Retina (tissue), 1 donor: ENCODE measurements at regions not wholly inside any gene's neighbourhood (a gene's known extent, or its start where the extent isn't known, plus 50 kb on each side); places are given as distances from the start of the nearest gene placed in this dataset.
"Not testable (repeated sequence)": the region's sequence is repeated elsewhere in the genome, so short reads cannot be mapped to it uniquely, and the experiment has no call there.

Source experiments
- DNase-seq: peaks from one replicate; pipeline ENCODE4 v3.0.0-alpha.2; 2016

DNA sequence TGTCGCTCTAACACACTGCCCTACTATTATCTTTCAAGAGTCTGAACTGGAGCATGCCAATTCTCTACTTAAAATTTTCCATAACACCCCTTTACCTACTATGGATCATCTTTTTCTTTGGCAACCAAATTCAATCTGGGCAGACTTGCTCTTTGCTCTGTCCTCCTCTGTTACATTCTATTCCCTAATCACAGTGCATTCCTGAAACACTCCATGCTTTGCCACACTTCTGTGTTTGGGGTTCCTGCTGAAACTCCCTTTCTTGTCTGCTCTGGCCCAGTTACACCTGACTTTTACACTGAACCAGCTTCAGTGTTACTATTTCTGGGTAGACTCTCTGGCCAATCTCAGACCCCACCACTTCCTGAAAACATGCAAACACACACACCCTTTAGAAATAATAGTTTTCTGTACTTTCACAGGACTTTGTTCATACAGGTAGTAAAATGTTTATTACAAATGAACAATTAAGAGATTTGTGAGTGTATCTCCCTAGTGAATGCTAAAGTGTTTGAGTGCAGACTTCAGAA lies 119.9 kb upstream of the DCC start:
- DNase-seq = no peak

DNA sequence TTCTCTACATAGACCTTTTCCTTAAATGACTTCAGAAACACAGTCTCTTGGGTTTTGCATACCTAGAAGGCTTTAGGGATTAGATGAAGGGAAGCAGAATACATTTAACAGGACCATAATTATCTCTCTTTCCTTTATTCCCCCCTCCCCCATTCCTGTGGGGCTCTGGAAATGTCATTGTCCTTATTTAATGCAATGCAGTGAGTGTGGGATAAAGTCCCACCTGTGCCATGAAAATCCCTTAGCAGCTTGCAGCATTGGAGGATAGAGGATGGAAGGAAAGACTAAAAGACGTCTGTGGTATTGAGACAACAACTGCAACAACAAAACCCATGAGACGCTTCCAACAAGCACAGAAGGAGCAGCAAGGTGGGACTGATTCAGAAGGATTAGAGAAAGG lies 117.8 kb upstream of the DCC start:
- DNase-seq = no peak

DNA sequence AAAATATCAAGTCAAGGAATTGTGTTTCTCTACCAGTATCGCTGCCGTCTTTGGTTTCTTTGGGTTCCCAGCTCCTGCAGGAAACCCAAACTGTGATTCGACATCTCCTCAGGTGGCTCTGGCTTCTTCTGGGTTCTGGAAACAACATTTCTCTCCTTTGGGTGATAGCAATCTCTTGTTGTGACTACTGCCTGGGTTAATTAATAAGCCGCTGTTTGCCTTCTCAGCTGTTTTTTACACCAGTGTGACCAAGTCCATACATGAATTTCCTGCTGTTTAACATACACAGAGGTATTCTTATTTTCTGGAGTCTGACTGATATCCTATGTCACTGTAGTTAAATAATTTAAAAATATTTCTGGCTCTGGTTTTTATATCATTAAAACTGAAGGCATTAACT lies 112.5 kb upstream of the DCC start:
- no peak for DNase-seq

DNA sequence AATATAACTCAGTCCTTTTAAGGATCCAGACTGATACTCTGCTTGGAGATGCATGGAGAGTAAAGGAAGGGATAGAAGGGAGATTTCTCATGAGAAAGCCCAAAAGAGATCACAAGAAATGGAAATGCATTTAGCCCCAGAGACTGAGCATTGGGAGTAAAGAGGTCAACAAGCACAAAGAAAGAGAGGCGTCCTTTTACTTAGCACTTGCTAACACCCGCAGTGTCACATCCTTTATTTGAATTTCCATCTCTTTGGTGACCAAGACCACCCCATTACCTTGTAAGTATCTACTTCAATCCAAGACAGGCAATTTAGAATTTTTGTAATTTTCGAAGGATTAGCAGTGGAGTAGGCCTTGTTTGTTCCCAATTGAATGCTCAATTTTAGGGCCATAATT lies 111.8 kb upstream of the DCC start:
- DNase-seq = no peak

DNA sequence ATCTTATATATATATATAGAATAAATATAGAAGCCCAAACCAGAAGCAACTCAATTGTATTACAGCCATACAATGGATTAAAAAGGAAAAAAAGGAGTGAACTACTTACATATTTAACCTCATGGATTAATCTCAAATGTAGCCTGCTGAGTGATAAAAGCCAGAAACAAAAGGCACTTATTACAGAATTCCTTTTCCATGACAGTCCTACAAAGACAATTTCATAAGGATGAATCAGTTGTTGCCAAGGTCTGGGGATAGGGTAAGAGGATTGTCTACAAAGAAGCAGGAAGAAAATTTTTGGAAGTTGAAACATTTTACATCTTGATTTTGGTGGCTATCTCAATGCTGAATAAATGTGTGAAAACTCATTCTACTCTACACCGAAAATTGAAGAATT lies 103.9 kb upstream of the DCC start:
- DNase-seq = no peak

DNA sequence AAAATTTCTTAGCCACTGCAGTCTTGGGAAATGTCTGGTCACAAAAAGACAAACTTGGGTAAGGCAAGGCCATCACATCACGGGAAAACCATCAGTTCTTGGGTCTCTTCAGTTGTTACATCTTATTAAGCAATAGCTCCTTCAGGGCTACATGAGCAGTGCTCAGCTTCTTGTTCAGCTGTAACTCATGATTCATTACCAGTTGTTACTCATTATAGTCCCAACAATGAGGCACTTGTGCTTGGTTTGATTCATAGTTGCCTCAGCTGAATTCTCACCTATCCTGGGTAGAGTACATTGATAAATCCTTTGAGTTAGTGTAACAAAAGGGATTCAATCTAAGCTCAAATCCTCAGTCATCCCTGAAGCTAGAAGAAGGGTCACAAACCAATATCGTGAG lies 102.4 kb upstream of the DCC start:
- no peak for DNase-seq

DNA sequence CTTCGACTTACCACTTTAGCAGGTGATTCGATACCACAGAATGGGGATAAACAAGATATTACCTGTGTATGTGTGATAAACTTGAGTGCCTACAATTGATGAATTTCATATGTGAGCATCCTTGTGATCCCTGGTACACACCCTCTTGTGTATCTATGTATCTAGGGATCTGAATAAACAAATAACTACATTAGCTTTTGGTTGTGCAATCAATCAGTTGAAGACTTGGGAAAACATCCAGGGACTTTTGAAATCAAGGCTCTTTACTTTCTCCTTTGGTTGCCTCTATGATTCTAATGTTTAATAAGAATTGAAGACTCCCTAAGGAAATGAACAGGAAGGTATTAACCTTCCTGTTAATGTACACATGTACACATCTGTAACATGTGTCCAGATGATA lies 97.3 kb upstream of the DCC start:
- DNase-seq = no peak

DNA sequence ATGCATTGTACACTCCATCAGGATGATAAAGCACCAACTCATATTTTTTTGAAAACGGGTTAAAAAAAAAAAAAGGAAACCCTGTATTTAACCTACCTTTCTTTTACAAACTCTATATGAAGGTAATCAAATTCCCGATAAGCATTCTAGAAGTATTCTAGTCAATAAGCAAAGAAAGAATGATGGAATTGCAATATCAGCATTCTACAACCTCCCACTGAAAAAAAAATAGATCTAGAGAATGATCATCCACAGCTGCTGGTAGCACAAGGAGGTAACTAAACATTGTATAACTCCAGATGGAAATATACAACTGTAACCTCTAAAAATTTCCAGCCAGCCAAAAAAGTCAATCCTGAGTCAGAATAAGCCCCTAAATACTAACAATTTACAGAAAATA lies 95.3 kb upstream of the DCC start:
- DNase-seq = no peak

DNA sequence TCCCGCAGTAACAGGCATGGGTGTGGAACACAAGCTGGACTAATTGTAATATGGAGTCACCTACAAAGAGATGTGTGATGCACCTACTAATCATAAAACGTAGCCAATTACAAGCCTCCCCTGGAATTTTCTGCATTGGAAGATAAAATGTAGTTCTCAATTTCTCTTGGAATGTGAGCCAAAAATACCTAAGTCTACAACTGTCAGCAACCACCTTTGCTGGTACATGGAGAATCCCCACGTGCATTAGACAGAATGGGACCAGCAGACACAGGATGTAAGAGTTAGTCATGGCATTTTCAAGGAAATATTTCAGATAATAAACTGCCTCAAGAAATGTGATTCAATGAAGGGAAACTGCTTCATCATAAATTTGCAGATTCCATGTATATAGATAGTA lies 85.6 kb upstream of the DCC start:
- DNase-seq = no peak

DNA sequence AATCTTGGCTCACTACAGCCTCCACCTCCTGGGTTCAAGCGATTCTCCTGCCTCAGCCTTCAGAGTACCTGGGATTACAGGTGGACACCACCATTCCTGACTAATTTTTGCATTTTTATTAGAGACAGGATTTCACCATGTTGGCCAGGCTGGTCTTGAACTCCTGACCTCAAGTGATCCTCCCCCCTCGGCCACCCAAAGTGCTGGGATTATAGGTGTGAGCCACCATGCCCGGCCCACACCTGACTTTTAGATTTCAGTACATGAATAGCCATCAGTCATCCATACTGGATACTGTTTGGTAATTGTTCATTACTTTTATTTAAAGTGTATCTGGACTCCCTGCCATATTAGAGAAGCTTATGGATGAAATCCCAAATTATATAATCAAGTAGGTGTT lies 82.6 kb upstream of the DCC start:
- DNase-seq = not testable (repeated sequence)

DNA sequence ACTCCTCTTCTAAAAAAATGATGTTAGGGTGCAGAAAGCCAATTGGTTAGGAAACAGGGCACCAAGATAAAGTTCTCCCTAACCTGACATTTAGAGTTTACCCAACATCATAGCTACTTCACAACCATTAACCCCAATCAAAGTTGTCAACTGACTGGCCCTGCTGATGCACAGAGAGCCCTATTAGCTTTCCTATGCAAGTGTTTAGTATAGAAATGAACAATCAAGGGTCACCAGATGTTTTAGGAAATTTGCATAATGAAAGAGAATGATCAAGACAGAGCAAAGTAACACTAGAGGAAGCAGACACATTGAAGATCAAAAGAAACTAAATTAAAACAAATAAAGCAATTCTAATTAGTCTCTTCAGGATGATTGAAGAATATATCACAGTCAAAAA lies 64.2 kb upstream of the DCC start:
- DNase-seq = no peak

DNA sequence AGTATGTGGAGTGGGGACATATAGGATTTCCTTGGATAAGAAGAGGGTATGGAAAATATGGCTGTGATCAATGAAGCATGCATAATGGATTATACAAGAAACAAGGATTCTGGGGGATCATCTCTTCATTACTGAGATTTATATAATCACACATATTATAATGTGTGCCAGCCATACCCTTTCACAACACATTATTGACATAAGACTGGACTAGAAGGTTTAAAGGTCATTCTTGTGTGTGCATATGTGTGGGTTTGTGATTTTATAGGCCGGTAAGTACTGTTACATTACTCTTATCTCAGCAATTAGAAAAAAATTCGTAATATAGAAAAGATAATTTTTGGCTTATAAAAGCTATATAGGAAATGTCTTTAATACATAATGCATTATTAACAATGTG lies 62.2 kb upstream of the DCC start:
- DNase-seq = no peak

DNA sequence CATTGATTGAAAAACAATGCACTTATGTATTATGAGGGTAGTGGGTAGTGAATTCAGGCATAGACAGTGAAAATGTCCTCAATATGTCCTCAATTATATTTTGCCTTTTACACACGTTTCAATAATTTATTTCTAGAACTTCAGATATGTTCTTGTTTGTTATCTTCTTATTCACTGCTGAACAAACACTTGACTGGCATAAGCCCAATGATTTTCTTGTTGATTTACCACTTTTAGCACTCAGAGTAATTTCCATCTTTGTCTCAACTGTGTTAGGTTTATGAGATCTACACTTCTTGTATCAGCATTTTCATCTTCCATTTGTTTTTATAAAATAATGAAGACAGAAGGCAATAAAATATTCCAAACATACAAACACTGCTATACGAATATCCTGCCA lies 61.8 kb upstream of the DCC start:
- no peak for DNase-seq

DNA sequence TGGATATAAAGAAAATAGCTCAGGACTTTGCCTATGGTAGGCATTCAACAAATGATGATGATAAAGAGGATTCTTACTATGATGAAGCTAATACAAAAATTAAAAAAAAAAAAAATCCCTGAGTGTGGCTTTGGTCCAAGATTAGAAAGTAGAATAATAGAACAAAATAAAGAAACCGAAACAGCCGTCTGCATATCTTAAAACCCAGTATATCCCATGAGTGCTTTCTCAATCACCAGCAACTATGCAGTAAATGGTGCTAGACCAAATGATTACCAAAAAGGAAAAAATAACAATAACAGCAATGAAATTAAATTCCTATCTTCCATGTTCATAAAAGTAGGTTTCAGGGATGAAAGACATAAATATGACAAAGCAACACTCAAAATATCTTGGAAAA lies 59.3 kb upstream of the DCC start:
- no peak for DNase-seq

DNA sequence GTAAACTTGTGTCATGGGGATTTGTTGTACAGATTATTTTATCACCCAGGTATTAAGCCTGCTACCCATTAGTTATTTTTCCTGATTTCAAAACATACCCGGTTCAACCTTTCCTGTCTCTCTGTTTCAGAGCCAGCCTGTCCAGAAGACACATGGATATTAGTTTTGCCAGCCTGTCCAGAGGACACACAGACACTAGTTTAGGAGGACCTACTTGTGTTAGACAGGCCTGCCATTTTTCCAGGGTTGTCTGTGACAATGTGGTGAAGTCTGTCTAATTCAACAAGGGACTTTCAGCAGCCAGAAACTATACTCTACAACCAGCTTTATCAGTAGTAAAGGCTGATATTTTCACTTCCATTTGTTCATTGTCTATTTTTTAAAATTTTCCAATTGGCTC lies 56.1 kb upstream of the DCC start:
- no peak for DNase-seq

DNA sequence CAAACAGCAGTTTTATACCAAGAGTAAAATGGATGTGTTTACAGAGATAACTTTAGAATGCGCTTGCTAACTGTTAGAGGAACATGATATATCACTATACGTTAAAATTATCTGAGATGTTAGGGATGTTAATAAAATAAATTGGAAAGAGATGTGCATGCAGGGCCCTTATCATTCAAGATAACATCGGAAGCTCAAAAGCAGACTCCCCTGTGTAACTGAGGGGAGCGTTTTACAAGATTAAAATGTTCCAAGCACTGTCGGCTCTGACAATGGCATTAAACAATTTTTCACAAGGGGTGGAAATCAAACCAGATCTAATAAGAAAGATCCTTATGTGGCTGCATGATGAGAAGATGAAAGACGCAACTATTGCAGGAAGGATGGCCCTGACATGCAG lies 53.3 kb upstream of the DCC start:
- no peak for DNase-seq

DNA sequence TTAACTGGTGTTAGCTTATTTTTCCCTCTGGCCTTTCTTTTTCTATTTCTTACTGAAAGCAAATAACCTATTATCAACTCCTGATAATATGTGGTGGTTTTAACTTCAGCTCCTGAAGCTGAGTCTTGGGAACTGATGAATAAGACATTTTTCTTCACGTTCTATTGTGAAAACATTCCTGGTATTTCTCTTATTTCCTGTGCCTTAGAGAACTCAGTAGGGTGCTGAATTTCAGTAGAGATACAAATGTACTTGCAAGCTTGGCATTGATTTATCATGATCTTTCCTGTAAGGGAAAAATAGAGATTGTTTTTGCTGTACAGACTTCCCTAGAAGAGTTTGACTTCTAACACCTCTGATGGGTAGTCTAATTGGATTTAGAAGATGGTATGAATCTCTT lies 52.8 kb upstream of the DCC start:
- DNase-seq = no peak

DNA sequence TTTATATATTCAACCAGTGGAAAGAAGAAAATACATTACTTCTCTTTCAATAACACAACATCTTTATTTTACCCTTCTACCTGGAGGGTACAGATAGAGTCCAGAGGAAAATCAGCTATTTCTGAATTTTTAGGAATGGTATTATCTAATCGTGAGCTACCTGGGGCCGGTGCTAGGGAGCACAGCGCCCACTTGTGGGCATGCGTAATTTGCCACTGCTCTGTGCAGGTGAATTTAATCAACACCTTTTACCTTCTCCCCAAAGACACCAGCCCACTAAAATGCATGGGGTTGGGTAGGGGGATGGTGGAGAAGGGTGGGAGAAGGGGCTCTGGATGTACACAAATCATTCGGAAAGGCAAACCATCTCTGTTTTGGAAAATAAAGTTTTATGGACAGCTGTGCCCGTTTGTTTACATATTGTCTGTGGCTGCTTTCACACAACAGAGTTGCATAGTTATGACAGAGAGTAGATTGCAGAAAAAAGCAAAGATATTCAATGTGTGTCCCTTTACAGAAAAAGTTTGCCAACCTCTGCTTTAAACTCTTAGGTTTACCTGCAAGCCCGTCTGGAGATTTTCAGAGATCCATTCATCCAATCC lies 51.5 kb upstream of the DCC start:
- no peak for DNase-seq

DNA sequence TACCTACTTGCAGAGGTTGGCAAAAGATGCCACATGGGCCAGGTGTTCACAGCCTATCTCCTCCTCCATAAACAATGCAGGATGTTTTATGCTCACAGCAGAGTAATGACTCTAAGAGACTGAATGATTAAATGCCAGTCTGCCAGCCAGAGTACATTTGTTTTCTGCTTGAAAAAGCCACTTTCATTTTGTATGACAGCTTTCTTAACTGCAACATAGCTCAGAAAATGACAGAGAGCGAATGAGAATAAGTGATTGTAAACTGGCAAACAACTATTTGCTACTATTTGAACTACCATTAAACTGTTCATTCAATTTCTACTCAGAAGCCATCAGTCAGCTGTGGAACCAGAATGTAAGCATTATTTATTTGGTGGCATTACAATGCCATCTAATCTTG lies 50.6 kb upstream of the DCC start:
- no peak for DNase-seq
